Panc1 (cell line): ENCODE measurements at regions not wholly inside any gene's neighbourhood (a gene's known extent, or its start where the extent isn't known, plus 50 kb on each side); places are given as distances from the start of the nearest gene placed in this dataset.

Experiments
- ATAC-seq: fragments of 200-7000 bp; cut with Tn5 transposase; 2 replicates; pipeline ENCODE4 v1.9.1; 2020; ENCODE audit warnings: mild to moderate bottlenecking, moderate library complexity
- BruUV-seq: library from RNA; stranded (reverse); fragments of 400-500 nt; replicated peaks from 2 replicates; lab custom pipeline; 2021; lab: Mats Ljungman, UMichigan
- CTCF ChIA-PET: fragments of 300-600 bp; sonication (Branson Sonifier 250); formaldehyde crosslinking; loops from one replicate; lab custom pipeline; 2022; ENCODE audit warnings: antibody characterized with exemption; lab: Charles Lee
- POLR2A ChIA-PET: fragments of 300-600 bp; sonication (Branson Sonifier 250); formaldehyde crosslinking; loops from one replicate; lab custom pipeline; 2022; ENCODE audit warnings: antibody characterized with exemption; lab: Charles Lee
- DNase-seq: peaks from one replicate; pipeline ENCODE4 v3.0.0-alpha.2; 2010; ENCODE audit warnings: low read depth, low spot score
- H3K27ac ChIP-seq: 2 replicates; pipeline ENCODE4 v1.5.1; 2011; ENCODE audit warnings: mild to moderate bottlenecking, low read length, inconsistent platforms
- H3K27me3 ChIP-seq: fragments of 200-500 bp; sonication (Bioruptor generic); 2 replicates; pipeline ENCODE4 v1.6.0; 2014; ENCODE audit warnings: low read length, inconsistent platforms; ENCODE audit not compliant: control insufficient read depth, insufficient read depth
- H3K36me3 ChIP-seq: fragments of 200-500 bp; sonication (Bioruptor generic); 2 replicates; pipeline ENCODE4 v1.5.1; 2014; ENCODE audit warnings: inconsistent platforms, mild to moderate bottlenecking, low read length, moderate library complexity; ENCODE audit not compliant: control insufficient read depth, insufficient read depth
- H3K4me1 ChIP-seq: 2 replicates; pipeline ENCODE4 v1.5.1; 2011; ENCODE audit warnings: inconsistent platforms, mild to moderate bottlenecking, low read length, moderate library complexity; ENCODE audit not compliant: control insufficient read depth, insufficient read depth
- H3K4me3 ChIP-seq, 2 experiments: 2 replicates each; pipeline ENCODE4 v1.5.1; 2011 to 2012; ENCODE audit warnings: low read depth in 2 of 2, low read length in 2 of 2, mild to moderate bottlenecking in 2 of 2, inconsistent platforms in 1 of 2, moderate library complexity in 1 of 2
- H3K9me3 ChIP-seq: fragments of 200-500 bp; sonication (Bioruptor generic); 2 replicates; pipeline ENCODE4 v1.5.1; 2014; ENCODE audit warnings: low read depth, mild to moderate bottlenecking, inconsistent platforms, low read length, moderate library complexity; ENCODE audit not compliant: control insufficient read depth, insufficient read depth
- CTCF ChIP-seq: fragments of 450-650 bp; IDR thresholded peaks from 2 replicates; pipeline ENCODE4 v1.5.1; 2017; ENCODE audit warnings: mild to moderate bottlenecking
- POLR2AphosphoS5 ChIP-seq: IDR thresholded peaks from 2 replicates; pipeline ENCODE4 v1.6.1; 2012; ENCODE audit warnings: mild to moderate bottlenecking, low read depth, low read length, moderate library complexity
- REST ChIP-seq, 2 experiments: IDR thresholded peaks; 2 replicates each; pipeline ENCODE4 v1.6.1; 2011 to 2012; ENCODE audit warnings: low read depth in 2 of 2, control low read depth in 1 of 2, low read length in 1 of 2, mild to moderate bottlenecking in 1 of 2, moderate library complexity in 1 of 2; ENCODE audit not compliant: insufficient read depth in 1 of 2
- SIN3A ChIP-seq: IDR thresholded peaks from 2 replicates; pipeline ENCODE4 v1.6.1; 2012; ENCODE audit warnings: low read depth, mild to moderate bottlenecking, low read length, moderate library complexity, borderline replicate concordance; ENCODE audit not compliant: insufficient read depth
- TCF7L2 ChIP-seq: IDR thresholded peaks from 2 replicates; pipeline ENCODE4 v1.6.1; 2011; ENCODE audit warnings: mild to moderate bottlenecking, low read depth, low read length, inconsistent platforms
- in situ Hi-C: cut with HindIII; loops from 2 replicates; pipeline ENCODE4 v1.10.0; 2016; ENCODE audit warnings: low sequenced_read_pairs, low pct_unique_long_range_greater_than_20kb
- intact Hi-C: fragments of 100-400 bp; cut with micrococcal nuclease; formaldehyde crosslinking; loops from one replicate; pipeline ENCODE4 v1.10.0; 2022; ENCODE audit not compliant: unreplicated experiment

GRCh38 chr3:22759636-22760310 is 443.4 kb upstream of the UBE2E2 start:
- no TSS peak for BruUV-seq
- intact Hi-C loops (no loop called here), in situ Hi-C loops (no loop called here)
- POLR2A ChIA-PET: no interaction called here
- Histone ChIP-seq H3K36me3 (no peaks in the 10 kb centered on the region), H3K27me3 (no peaks in the 10 kb centered on the region), H3K27ac (no peak overlapping the region), H3K9me3 (no peaks in the 10 kb centered on the region), H3K4me3 (no peak overlapping the region), H3K4me1 (no peaks in the 10 kb centered on the region)
- no peak for TF ChIP-seq CTCF
- DNase-seq (no peak), ATAC-seq (no peak)
- CTCF ChIA-PET: no interaction called here

- Histone ChIP-seq H3K27ac (no peak overlapping the region), H3K4me1 (no peaks in the 10 kb centered on the region), H3K27me3 (no peaks in the 10 kb centered on the region), H3K4me3 (no peak overlapping the region), H3K9me3 (no peaks in the 10 kb centered on the region), H3K36me3 (no peaks in the 10 kb centered on the region)
- in situ Hi-C loops (no loop called here), intact Hi-C loops (no loop called here)
- POLR2A ChIA-PET: no interaction called here
- CTCF ChIA-PET: no interaction called here
- DNase-seq: no peak
- ATAC-seq: no peak
- no TSS peak for BruUV-seq
- no peak for TF ChIP-seq CTCF
- no peak for TF ChIP-seq REST (IDR thresholded peaks at IDR 0.05; ENCODE audit: insufficient read depth in 1 of 2, low read depth in 2 of 2, low read length in 1 of 2)
- no peak for TF ChIP-seq TCF7L2
- TF ChIP-seq SIN3A: no peak
- no peak for TF ChIP-seq POLR2AphosphoS5
Observed at GRCh38 chr3:22765679-22766078, 437.4 kb upstream of the UBE2E2 start.
